Lower leg skin (tissue), 3 donors: ENCODE measurements at regions not wholly inside any gene's neighbourhood (a gene's known extent, or its start where the extent isn't known, plus 50 kb on each side); places are given as distances from the start of the nearest gene placed in this dataset.

Source experiments
- POLR2A ChIP-seq, 2 donors: fragments of 450-650 bp; IDR thresholded peaks; one replicate each; pipeline ENCODE4 v1.6.1; 2016 to 2017; ENCODE audit warnings: antibody characterized with exemption in 2 of 2, mild to moderate bottlenecking in 1 of 2, moderate library complexity in 1 of 2
- TF ChIP-seq, protein P1 (sequence below), 3 donors: fragments of 450-650 bp; IDR thresholded peaks; one replicate each; pipeline ENCODE4 v1.5.1; 2016; ENCODE audit warnings: antibody characterized with exemption in 3 of 3, mild to moderate bottlenecking in 3 of 3, moderate library complexity in 2 of 3

DNA sequence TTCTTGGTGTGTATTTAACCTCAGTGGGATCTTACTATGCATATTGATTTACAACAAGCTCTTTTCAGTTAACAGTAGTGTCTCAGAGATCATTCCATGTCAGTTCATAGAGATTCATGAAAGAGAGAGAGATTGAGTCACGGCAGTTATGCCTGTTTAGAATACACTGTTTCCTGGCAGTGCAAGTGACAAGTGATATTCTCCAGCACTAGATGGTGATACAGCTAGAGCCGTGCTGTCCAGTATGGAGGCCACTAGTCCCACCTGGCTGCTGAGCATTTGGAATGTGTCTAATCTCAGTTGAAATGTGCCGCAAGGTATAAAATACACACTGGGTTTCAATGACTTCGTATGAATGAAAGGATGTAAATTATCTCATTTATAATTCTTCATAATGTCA lies 184.4 kb downstream of the SUDS3 start:
- TF ChIP-seq, protein P1, sequence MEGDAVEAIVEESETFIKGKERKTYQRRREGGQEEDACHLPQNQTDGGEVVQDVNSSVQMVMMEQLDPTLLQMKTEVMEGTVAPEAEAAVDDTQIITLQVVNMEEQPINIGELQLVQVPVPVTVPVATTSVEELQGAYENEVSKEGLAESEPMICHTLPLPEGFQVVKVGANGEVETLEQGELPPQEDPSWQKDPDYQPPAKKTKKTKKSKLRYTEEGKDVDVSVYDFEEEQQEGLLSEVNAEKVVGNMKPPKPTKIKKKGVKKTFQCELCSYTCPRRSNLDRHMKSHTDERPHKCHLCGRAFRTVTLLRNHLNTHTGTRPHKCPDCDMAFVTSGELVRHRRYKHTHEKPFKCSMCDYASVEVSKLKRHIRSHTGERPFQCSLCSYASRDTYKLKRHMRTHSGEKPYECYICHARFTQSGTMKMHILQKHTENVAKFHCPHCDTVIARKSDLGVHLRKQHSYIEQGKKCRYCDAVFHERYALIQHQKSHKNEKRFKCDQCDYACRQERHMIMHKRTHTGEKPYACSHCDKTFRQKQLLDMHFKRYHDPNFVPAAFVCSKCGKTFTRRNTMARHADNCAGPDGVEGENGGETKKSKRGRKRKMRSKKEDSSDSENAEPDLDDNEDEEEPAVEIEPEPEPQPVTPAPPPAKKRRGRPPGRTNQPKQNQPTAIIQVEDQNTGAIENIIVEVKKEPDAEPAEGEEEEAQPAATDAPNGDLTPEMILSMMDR (IDR thresholded peaks at IDR 0.05), result no peak
- no peak for TF ChIP-seq POLR2A (IDR thresholded peaks at IDR 0.05)
